ENCODE measurements at regions not wholly inside any gene's neighbourhood (a gene's known extent, or its start where the extent isn't known, plus 50 kb on each side); places are given as distances from the start of the nearest gene placed in this dataset.
"Not testable (repeated sequence)": the region's sequence is repeated elsewhere in the genome, so short reads cannot be mapped to it uniquely, and the experiment has no call there.

DNA sequence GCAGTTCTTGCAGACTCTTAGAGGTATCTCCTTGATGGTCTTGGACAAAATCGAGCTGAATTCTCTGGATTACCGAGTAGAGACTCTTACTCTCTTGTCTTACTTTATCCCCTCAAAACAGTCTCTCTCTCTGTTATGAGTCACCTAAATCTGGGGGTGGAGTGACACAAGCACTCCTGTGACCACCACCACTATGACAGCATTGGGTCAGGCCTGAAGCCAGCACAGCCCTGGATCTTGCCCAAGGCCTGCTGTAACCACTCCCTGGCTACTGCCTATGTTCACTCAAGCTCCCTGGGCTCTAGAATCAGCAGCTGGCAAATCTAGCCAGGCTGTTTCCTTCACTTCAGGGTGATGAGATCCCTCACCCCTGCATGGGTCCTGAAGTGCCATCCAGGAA lies 662.5 kb downstream of the LUZP2 start:
- DNase-seq: no peak

DNA sequence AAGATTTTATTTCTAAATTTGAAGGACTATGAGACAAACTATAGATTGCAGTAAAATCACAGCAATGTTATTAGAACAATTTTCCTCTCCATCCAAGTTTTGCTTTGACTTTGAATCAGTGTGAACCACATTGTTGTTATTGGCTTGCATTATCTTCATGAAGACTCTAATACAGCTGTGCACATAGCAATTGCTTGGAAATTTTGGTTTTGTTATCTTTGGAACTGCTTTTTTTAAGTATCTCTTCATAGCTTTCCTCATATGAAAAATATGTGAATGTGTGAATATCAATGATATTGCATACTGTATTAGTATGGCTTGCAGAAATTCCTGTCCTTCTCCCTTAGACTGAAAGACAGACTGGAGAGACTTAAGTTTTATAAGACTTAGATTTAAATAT lies 666.6 kb downstream of the LUZP2 start:
- DNase-seq: no peak

DNA sequence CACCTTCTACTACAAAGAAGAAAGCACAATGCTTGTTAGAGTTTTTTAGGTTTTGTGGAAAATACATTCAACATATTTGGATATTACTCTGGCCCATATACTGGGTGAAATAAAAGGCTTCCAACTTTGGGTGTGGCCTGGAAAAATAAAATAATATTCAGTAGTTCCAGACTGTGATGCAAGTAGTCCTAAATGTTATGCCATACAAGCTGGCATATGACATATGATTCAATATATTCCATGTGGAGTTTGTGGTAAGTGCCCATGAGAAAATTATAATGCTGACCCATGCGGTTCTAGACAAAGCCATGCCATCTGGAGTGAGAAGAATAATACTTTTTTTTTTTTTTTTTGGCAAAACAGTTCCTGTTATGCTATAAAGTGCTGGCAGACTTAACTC lies 683.3 kb downstream of the LUZP2 start:
- no peak for DNase-seq

DNA sequence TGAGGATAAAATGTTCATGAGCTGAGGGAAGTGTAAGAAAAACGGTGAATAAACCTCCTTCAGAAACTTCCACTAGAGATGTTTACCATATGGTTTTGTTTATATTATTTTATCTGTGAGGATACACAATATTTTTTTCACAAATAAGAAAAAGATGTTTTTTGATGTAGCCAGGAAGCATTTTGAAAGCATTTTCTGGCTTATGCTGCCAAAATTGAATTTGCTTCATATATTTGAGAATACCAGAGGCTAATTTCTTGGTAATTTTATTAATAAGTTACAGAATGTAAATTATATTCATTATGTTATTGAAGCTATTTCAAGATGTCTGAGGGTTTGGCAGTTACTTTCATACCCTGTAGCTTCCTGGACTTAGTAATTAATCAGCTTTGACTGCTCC lies 686.6 kb downstream of the LUZP2 start:
- DNase-seq: no peak

DNA sequence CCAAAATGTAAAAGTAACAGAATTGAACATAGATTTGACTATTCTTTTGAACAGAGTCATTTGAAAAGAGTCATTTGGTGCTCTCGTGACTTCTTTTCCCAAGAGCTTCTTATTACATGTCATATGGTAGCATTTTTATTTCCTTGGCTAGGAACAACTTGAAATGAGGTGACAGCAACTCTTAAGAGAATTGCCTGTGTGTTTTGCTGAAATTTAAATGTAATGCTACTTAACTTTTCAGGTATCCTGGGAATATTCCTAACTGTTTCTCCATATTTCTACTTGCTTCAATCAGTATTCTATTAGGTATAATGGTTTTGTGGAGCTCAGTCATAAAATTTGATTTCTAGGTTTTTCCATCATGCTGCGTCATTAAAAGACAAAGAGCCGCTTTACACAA lies 700.7 kb downstream of the LUZP2 start:
- no peak for DNase-seq

DNA sequence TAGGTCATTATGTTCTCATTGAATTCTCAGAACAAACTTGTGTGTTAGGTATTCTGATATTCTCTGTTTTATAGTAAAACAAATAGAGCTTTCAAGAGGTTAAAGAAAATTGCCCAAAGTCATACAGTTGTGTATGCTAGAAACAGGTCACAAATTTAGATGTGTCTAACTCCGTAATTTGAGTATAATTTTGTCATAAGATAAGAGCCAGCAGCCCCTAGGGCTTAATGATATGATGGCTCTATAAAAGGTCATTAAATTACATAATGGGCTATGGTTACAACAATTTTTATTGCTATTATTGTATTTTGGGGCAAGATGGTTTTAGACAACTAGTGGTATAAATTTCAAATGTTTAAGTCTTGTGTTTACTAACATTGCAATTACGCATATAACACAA lies 701.9 kb downstream of the LUZP2 start:
- DNase-seq: no peak

DNA sequence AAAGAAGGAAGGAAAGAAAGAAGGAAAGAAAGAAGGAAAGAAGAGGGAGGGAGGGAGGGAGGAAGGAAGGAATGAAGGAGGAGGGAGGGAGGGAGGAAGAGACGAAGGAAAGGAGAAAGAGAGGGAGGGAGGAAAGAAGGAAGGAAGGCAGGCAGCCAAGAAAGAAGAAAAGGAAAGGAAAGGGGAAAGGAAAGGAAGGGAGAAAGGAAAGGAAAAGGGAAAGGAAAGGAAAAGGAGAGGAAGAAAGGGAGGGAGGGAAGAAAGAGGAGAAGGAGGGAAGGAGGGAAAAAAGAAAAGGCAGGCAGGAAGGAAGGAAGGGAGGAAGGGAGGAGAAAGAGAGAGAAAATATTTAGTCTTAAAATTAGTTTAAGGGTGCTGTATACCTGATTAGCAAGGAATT lies 704.1 kb downstream of the LUZP2 start:
- no peak for DNase-seq

DNA sequence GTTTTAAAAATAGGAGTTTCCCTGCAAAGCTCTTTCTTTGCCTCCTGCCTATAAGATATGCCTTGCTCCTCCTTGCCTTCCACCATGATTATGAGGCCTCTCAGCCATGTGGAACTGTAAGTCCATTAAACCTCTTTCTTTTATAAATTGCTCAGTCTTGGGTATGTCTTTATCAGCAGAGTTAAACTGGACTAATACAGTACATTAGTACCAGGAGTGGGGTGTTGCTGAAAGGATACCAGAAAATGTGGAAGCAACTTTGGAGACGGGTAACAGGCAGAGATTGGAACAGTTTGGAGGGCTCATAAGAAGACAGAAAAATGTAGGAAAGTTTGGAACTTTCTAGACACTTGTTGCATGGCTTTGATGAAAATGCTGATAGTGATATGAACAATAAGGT lies 709.9 kb downstream of the LUZP2 start:
- no peak for DNase-seq

DNA sequence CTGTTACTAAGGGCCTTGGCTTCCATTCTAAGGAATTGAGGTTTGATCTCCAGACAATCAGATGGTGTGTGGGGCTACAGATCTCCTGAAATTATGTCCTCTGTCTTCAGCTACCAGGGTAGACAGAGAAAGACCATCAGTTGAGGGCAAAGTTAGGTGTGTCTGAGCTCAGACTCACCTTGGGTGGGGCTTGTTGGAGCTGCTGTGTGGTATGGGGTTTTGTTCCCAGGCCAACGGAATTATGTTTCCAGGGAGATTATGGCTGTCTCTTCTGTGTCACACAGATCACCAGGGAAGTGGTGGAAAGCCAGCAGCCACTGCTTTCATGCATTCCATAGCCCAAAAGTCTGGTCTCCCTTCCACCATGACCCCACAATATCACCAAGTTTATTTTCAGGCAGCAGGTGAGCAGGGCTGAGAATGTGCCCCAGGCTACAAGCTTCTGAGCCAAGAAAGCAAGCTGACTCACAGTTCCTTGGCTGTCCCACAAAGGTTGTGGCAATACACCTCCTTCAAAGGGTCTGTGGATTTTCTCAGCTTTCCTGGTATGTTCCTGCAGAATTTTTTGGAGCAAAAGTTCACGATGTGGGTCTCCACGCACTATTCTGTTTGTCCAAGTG lies 714.9 kb downstream of the LUZP2 start:
- no peak for DNase-seq

DNA sequence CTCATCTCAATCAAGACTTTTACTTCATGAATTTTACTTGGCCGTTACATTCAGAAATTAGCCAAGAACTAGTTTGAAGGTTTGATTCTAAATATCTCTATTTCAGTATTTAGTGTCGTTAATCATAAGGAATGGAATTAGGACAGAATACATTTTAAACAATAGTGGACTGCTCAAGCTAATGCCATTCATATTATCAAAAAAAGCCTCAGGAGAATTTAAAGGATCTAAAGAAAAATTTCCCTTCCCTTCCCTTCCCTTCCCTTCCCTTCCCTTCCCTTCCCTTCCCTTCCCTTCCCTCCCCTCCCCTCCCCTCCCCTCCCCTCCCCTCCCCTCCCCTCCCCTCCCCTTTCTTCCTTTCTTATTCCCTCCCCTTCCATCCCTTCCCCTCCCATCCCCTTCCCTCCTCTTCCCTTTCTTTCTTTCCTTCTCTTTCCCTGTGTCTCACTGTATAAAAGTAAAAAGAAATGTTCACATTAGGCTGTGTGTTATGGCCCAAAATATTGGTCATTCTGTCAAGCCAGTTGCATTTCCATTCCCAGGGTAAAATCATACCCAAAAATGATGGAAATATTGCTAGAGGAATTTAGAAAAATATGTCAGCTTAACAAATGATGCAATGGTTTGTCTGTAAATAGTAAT lies 717.8 kb downstream of the LUZP2 start:
- no peak for DNase-seq

DNA sequence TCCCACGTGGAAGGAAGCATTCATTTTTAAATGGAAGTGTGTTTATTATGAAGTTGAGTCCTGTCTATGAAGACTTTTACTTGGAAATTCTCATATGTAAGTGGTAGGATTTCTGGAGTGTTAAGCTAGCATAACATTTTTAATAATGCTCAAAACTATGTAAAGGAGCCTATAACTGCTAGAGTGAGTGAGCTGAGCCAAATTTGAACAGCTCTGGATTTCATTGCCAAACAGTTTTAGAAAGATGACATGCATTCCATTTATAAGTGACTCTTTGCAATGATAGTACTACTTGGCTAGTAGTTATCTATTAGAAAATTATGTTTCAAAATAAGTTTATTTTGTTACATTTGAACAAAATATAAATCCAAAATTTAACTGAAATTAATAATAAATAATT lies 721.2 kb downstream of the LUZP2 start:
- no peak for DNase-seq

DNA sequence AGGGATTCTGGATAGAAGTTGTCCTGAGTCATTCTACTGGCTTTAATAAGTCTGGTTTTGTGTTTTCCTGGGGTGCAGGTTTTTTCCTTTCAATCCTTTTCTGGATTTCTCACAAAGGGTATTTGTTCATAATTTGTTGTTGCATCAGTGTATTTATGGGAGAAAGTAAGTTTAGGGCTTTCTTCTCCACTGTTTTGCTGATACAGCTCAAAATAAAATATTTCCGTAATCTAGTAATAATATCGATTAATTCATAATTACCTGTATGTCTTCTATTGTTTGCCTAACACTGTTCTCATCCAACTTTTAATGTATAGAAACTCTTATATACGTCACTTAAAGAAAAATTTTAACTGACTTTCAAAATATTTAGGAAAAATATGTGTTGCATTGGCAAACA lies 728.2 kb downstream of the LUZP2 start:
- no peak for DNase-seq

DNA sequence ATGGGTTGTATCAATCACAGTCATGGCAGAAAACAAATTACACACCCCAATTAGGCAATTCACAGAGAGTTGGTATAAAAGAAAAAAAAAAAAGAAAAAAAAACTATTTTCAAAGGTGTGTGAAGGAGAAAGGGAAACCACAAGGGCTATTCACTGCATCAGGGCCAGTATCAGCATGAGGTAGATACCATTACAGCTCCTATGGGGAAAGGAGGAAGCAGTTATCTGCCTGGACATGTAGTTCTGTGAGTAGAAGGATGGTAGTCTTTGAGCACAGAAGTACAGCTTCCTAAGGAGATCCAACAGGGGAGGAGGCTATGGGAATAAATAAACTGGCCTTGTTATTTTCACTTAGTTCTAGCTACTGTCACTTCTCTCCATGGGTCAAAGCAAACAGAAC lies 746.1 kb downstream of the LUZP2 start:
- no peak for DNase-seq

DNA sequence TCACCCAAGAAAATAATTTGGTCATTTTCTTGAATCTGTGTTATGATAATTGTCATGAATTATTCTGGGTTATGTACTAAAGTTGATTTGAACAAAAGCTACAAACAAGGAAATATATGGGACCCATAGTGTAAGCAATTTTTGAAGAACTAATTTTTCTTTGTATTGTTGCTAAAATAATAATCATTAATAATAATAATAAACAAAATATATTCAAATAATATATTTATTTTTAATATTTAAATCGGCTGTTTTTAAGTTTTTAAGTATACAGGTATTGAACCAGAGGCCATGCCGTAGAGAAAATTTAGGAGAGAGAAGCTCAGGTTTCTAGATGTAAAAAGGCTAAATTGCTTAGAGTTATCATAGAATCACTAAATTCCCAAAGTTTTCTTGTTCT lies 747.3 kb downstream of the LUZP2 start:
- DNase-seq: no peak

DNA sequence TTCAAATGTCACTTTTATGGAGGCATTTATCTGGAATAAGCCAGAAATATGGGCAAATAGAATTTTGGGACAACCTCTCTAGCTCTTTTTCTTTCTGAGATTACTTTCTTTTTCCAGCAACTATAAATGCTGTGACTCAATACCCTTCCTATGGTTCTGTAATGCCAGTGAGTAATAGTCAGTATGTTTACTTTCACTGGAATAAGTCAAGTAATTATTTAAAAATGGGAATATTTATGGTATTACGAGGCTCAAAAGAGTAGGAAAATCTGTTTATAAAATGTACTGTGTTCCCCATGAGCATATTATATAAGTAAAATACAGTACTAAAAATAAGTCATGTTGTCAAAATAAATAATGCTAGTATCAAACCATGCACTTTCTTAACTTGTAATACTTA lies 750.5 kb downstream of the LUZP2 start:
- DNase-seq: no peak

DNA sequence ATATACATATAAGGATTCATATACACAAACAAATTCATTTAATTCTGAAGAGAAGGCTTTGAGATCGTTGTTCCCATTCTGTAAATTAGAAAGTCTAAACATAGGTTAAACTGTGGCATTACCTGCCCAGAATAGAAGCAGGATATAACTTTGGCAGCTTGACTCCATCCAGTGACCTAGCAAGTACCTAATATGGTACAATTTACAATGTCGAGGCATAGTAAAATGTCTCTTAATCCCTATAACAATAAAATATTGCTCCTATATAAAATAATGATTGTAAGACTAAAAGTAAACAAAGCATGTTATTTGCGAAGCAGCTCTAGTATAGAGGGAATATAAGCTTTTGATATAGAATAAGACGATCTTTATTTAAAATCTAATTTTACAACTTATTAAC lies 756.0 kb downstream of the LUZP2 start:
- DNase-seq: no peak

DNA sequence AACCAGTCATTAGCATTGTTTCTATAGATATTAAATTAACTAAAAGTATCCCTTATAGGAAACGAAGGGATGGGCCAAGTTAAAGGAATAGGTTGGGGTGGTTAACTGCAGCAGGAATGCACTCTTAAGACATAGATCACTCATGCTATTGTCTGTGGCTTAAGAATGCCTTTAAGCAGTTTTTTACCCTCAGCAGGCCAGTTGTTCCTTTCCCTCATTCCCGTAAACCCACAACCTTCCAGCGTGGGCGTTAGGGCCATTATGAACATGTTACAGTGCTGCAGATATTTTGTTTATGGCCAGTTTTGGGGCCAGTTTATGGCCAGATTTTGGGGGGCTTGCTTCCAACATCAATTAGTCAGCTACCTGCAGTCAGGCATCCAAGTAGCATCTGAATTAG lies 767.0 kb downstream of the LUZP2 start:
- DNase-seq: not testable (repeated sequence)

DNA sequence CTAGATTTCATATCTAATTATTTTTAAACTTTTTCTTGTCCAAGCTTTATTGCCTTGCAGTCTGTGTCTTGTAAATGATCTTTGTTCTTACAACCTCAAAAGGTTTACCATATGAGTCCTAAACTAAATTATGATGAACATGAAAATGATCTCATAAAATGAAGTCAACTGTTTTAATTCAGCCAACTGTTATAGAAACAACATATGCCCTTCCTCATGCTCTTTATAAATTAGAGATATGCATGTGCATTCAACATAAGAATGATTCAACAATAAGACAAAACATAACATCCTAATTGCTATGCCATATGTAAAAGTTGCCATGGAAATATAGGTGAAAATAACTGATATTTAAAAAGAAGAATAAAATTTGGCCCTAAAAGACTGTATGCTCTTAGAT lies 774.4 kb downstream of the LUZP2 start:
- no peak for DNase-seq

DNA sequence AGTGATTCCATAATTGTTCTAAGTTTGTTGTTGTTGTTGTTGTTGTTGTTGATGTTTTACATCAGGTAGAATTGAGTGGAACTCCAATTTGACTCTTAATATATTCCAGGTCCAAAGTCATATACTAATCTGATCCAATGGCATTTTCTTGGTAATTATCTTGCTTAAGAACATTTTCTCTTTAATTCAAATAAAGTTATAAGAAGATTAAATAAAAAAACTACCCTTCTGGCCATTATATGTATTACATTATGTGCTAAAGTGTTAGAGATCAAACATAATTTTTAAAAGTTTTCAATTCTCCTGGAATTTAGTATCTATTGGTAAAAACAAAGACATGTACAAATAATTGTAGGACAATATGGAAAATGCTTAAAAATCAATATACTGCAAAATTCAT lies 775.4 kb downstream of the LUZP2 start:
- DNase-seq: no peak

DNA sequence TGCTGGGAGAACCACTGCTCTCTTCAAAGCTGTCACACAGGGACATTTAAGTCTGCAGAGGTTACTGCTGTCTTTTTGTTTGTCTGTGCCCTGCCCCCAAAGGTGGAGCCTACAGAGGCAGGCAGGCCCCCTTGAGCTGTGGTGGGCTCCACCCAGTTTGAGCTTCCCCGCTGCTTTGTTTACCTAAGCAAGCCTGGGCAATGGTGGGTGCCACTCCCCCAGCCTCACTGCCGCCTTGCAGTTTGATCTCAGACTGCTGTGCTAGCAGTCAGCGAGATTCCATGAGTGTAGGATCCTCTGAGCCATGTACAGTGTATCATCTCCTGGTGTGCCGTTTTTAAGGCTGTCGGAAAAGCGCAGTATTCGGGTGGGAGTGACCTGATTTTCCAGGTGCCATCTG lies 784.0 kb downstream of the LUZP2 start:
- DNase-seq: not testable (repeated sequence)

DNA sequence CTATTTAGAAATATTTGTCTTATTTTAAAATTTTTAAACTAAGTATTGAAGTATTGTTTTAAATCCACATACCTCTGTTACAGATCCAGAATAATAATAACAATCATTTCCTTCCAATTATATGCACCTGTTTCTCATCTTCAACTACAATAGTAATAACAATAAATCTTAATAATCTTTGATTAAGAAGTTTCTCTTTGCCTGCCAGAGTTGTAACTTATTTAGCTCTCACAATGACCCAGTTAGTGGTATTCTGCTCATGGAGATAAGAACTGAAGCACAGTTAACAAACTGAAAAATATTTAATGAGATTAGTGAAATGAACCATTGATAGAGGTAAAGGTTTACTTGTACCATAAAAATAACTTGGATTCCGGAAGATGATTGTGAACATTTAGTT lies 796.3 kb downstream of the LUZP2 start:
- no peak for DNase-seq

DNA sequence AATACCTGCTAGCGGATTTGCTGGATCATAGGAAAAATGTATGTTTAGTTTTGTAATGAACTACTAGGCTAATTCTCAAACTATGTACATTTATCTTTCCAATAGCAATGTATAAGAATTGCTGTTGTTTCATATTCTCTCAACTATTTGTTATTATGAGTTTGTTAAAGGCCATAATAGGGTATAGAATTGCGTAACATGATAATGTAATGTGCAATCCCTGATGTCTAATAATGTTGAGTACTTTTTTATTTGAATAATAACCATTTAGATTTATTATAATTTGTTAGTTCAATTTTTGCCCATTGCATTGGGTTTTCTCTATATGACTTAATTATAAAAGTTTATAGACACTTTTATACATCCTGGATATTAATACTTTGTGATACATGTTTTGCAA lies 801.6 kb downstream of the LUZP2 start:
- no peak for DNase-seq

DNA sequence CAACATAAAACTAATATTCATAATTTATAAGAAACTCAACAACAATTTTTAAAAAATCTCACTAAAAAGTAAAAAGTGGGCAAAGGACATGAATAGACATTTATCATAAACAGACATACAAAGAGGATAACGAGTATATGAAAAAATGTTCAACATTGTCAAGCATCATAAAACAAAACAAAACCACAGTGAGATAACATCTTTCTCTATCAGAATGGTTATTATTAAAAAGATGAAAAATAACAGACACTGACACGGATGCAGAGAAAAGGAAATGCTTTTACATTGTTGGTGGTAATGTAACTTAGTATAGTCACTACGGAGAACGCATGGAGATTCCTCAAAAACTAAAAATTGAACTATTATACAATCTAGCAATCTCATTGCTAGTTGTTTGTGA lies 813.0 kb downstream of the LUZP2 start:
- no peak for DNase-seq

DNA sequence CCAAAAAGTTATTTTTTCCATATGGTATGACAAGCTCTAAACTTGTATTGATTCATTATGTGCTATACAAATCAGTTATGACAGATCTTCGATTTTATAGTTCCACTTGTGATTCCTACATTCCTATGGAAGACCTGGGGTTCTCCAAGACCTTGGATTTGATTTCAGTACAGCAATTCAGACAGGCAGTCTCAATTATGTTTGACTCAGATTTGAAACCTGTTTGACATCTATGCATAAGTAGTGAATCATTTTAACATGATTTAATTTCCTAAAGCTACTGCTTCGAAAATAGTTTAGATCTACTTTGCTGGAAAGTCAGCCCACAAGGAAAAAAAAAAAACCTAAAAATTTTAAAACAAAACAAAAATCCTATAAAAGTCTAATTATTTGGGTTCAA lies 820.4 kb downstream of the LUZP2 start:
- no peak for DNase-seq

DNA sequence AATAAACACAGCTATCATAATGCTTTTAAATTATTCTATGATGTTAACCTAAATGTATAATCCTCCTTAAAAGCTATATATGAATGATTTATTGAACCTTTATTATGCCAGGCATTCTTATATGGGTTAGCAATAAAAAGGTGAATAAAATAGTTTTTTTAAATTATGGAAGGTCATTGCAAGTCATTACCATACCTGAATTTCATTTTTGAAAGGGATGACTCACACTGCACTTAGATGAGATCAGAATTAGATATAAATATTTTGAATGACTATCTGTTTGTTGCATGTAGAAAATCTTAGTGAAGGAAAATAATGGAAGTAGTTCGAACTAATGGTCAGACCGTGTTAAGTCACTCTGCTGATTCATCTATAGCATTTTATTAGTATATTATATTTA lies 822.3 kb downstream of the LUZP2 start:
- DNase-seq: no peak

All from suppressor macrophage (primary cell).